A673 (cell line): ENCODE measurements at regions not wholly inside any gene's neighbourhood (a gene's known extent, or its start where the extent isn't known, plus 50 kb on each side); places are given as distances from the start of the nearest gene placed in this dataset.

Source experiments
- CTCF ChIP-seq: fragments of 300-800, 200-600 bp; sonication (generic); conservative IDR thresholded peaks from 2 replicates; pipeline ENCODE4 v1.5.1; 2017; ENCODE audit warnings: low read depth, mild to moderate bottlenecking, antibody characterized with exemption, low read length, moderate library complexity, mixed read lengths
- EZH2 ChIP-seq: fragments of 200-600 bp; sonication (generic); IDR thresholded peaks from 2 replicates; pipeline ENCODE4 v1.6.1; 2017; ENCODE audit warnings: borderline replicate concordance, low read depth, mild to moderate bottlenecking, mixed read lengths, antibody characterized with exemption, low read length; ENCODE audit not compliant: poor library complexity, severe bottlenecking

- TF ChIP-seq CTCF: no peak
- TF ChIP-seq EZH2: no peak
Measured at GRCh38 chr20:22501566-22502344, 82.6 kb downstream of the FOXA2 start.
